ENCODE measurements at regions not wholly inside any gene's neighbourhood (a gene's known extent, or its start where the extent isn't known, plus 50 kb on each side); places are given as distances from the start of the nearest gene placed in this dataset.
"Not testable (repeated sequence)": the region's sequence is repeated elsewhere in the genome, so short reads cannot be mapped to it uniquely, and the experiment has no call there.

GRCh38 chr15:100769975-100770340 lies 109.7 kb upstream of the ALDH1A3 start:
- no peak for DNase-seq (ENCODE audit: low spot score)
- no peak for TF ChIP-seq CTCF (IDR thresholded peaks at IDR 0.05; ENCODE audit: borderline replicate concordance, control extremely low read depth, extremely low read depth, insufficient read depth, missing control alignments)
- in situ Hi-C loops (cut with MboI; ENCODE audit: low sequenced_read_pairs, unreplicated experiment): no loop called here

- TF ChIP-seq CTCF (IDR thresholded peaks at IDR 0.05; ENCODE audit: borderline replicate concordance, control extremely low read depth, extremely low read depth, insufficient read depth, missing control alignments): no peak
- in situ Hi-C loops (cut with MboI; ENCODE audit: low sequenced_read_pairs, unreplicated experiment): no loop called here
- DNase-seq (ENCODE audit: low spot score): peak; percentile 11
These were observed 108.7 kb upstream of the ALDH1A3 start for GRCh38 chr15:100770661-100771584.

GRCh38 chr15:100771746-100772145 lies 107.9 kb upstream of the ALDH1A3 start:
- no peak for TF ChIP-seq CTCF (IDR thresholded peaks at IDR 0.05; ENCODE audit: borderline replicate concordance, control extremely low read depth, extremely low read depth, insufficient read depth, missing control alignments)
- in situ Hi-C loops (cut with MboI; ENCODE audit: low sequenced_read_pairs, unreplicated experiment): no loop called here
- DNase-seq (ENCODE audit: low spot score): peak; percentile 4

GRCh38 chr15:100772478-100772877 lies 107.2 kb upstream of the ALDH1A3 start:
- in situ Hi-C loops (cut with MboI; ENCODE audit: low sequenced_read_pairs, unreplicated experiment): no loop called here
- no peak for TF ChIP-seq CTCF (IDR thresholded peaks at IDR 0.05; ENCODE audit: borderline replicate concordance, control extremely low read depth, extremely low read depth, insufficient read depth, missing control alignments)
- DNase-seq (ENCODE audit: low spot score): no peak

GRCh38 chr15:100772892-100773520 lies 106.6 kb upstream of the ALDH1A3 start:
- DNase-seq (ENCODE audit: low spot score): no peak
- no peak for TF ChIP-seq CTCF (IDR thresholded peaks at IDR 0.05; ENCODE audit: borderline replicate concordance, control extremely low read depth, extremely low read depth, insufficient read depth, missing control alignments)
- in situ Hi-C loops (cut with MboI; ENCODE audit: low sequenced_read_pairs, unreplicated experiment): no loop called here

- in situ Hi-C loops (cut with MboI; ENCODE audit: low sequenced_read_pairs, unreplicated experiment); DNase-seq (ENCODE audit: low spot score): not testable (repeated sequence)
These were observed 105.6 kb upstream of the ALDH1A3 start for GRCh38 chr15:100774044-100774443.

GRCh38 chr15:100775581-100776185 lies 103.9 kb upstream of the ALDH1A3 start:
- DNase-seq (ENCODE audit: low spot score): no peak
- in situ Hi-C loops (cut with MboI; ENCODE audit: low sequenced_read_pairs, unreplicated experiment): no loop called here
- TF ChIP-seq CTCF (IDR thresholded peaks at IDR 0.05; ENCODE audit: borderline replicate concordance, control extremely low read depth, extremely low read depth, insufficient read depth, missing control alignments): no peak

Measured in GM13976 (cell line).